AG08395 (cell line): ENCODE measurements at regions not wholly inside any gene's neighbourhood (a gene's known extent, or its start where the extent isn't known, plus 50 kb on each side); places are given as distances from the start of the nearest gene placed in this dataset.
"Not testable (repeated sequence)": the region's sequence is repeated elsewhere in the genome, so short reads cannot be mapped to it uniquely, and the experiment has no call there.

ENCODE experiments used
- DNase-seq: peaks from one replicate; pipeline ENCODE4 v3.0.0; 2012; ENCODE audit warnings: mixed read lengths, low spot score

DNA sequence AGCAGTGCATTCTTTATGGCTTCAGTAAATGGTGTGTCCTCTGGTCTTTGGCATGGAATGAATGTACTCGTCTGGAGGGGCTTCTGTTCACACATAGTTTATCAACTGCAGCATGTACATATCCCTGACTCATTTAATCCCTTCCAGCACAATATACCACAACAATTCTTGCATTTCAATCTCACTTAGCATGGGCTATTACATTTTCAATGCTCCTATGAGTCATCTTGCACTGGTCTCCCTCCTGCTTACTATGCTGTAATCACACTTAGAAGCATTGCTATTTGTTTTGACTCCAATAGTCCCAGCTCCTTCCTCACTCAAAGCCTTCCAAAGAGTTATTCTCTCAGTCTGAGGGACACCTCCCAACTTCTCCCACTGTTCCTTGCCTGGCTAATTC is 180.9 kb upstream of the NUDT10 start:
- no peak for DNase-seq

DNA sequence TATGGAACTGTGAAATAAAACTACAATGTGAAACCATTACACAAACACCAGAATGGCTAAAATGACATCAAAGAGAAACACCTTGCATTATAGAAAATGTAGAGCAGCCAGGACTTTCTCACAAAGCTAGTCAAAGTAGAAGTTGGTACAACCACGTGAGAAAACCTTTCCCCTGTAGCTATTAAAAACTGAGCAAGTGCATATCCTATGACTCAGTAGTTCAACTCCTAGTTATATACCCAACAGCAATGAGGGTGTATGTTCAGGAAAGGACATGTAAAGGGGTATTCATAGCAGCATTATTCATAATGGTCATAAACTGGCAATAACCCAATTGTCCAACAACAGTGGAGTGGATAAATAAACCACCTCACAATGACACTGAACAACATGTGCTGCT is 177.5 kb upstream of the NUDT10 start:
- DNase-seq: no peak

DNA sequence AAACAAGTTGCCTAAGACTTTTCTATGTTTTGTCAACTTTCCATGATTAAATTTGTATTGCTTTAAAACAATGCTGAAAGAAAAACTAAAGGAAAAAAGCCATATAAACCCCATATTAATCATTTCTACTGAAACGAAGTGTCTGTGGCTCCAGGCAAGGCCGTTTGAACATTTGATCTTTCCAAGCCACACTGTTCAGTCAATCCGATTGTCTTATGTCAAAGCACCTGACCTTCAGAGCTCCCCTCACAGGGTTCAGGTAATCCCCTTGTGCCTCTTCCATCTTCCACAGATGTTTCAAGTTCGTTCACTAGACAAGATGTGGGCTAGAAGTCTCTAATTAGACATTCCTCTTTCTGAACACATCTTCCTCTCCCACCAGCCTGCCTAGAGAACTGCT is 177.1 kb upstream of the NUDT10 start:
- DNase-seq: no peak

DNA sequence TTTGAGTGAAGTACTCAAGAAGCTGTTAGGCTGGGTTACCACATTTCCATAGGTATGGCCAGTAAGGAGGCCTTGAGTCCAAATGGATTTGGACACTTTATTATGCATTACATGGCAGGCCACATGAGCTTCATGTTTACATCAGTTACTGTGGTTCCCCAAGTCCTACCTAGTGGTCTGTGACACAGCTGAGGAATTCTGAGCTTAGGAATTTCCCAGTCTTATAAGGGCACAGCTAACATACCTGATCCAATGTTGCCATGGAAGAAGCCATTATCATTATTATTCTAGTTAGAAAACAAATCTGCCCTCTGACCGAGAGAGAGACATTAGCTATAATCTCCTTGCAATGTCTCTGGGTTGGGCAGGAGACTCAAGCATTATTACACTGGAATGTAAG is 174.4 kb upstream of the NUDT10 start:
- DNase-seq: no peak

DNA sequence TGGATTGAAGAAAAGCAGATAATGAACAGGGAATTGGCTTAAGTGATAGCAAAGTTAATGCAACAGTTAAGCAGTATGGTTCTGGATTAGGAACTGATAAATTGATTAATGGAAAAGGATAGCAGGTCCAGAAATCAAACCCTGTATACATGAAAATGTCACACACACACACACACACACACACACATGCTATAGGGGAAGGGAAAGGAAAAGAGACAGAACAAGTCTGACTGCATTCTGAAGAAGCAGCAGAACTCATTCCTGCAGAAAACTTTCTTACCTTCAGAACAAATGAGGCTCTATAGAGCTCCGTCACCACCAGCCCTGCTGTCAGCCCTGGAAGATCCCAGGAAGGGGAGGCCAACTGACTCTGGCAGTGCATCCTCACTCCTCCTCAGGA is 173.2 kb upstream of the NUDT10 start:
- not testable (repeated sequence) for DNase-seq

DNA sequence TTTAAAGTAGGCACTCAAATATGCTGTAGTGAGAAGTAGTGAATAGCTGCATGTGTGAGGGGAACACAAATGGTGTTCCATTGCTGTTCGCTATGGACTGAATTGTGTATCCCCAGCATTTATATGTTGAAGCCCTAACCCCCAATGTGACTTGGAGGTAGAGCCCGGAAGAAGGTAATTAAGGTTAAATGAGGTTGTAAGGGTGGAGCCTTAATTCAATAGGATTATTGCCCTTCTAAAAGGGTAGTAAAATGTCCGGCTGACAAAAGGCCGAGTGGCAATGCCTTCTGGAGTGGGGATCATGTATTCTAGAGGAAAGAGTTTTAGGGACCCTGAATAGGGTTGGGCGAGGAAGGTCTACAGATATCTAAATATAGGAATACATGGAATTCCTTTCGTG is 168.9 kb upstream of the NUDT10 start:
- no peak for DNase-seq

DNA sequence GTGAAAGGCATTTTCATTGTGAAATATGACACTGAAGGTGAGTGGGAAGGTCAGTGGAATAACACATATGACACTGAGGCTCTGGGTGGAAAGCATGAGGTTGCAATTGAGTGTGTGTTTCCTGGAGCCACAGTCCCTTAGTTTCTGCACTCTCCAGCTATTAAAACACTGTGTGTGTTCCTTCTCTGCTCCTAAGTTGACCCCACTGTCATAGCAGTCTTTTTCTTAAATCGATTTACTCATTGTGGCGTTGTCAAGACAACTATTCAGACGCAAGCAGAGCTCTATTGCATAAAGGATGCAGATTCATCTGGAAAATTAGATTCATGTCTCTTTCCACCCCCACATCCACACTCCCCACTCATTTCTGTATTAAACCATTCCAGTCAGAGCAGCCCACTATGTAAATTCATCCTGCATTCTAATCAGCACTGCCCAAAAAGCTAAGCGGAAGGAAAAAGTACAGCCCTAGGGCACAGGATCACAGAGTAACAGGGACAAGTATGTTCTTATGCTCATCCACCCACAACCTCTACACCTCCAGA is 154.2 kb upstream of the NUDT10 start:
- DNase-seq: not testable (repeated sequence)

DNA sequence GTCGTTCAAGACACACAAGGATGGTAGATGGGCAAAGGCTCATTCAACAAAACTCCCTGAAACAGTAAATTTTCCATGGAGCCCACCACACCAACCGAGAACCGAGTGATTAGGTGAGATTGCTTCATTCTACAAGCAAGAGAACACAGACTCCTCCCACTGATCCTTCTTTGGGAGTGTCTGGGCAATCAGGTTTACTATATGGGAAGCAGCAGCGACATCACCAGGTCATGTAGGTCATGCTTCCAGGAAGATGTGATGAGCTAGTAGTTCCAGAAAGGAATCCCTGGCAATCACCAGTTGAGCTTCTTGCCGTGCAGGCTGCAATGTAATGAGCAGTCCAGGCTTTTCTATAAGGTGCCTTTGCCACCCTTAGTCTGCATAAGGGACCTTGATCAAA is 152.8 kb upstream of the NUDT10 start:
- not testable (repeated sequence) for DNase-seq

DNA sequence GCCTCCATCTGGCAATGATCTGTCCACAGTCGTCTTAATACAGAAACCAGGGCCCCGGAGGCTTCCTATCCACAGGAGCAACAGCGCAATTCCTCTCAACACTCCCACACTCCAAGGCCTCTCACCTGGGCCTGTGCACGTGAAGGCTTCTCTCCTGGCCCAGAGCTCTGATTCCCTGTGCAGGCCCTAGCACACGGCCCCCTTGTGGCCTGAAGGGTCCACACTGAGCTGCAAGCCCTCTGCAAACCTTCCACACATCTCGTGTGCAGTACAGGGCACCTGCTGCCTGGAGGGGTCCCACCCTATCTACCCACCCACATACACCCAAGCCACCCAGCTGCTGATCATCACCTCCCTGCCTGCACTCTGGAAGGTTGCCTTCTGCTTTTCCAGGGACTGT is 150.1 kb upstream of the NUDT10 start:
- no peak for DNase-seq

DNA sequence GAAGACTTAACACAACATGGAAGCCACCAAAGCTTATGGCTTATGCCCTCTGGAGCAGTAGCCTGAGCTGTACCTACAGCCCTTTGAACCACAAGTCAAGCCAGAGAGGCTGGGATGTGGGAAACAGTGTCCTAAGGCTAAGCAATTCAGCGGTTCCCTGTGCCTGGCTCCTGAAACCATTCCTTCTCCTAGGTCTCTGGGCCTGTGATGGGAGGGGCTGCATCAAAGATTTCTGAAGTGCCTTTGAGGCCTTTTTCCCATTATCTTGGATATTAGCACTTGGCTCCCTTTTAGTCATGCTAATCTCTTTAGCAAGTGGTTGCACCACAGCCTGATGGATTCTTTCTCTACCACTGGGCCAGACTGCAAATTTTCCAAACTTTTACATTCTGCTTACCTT is 140.5 kb upstream of the NUDT10 start:
- no peak for DNase-seq

DNA sequence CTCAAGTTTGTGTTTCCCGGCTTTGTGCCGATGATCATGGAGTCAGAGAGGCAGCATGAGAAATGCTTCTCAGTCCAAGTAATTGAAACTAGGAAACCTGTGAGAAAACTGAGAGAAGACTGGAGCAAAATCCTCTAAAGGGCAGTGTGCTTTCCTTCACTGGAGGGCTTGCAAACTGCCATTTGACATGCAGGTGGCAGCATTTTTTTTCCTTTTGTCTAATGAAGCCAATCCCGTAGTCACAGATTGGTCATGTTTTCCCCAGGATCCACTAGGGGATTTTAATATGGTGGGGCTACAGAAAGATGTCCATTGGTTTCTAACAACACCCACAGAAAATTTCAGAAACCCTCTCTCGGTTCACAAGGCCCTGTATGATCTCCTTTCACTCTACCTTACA is 117.4 kb upstream of the NUDT10 start:
- DNase-seq: no peak

DNA sequence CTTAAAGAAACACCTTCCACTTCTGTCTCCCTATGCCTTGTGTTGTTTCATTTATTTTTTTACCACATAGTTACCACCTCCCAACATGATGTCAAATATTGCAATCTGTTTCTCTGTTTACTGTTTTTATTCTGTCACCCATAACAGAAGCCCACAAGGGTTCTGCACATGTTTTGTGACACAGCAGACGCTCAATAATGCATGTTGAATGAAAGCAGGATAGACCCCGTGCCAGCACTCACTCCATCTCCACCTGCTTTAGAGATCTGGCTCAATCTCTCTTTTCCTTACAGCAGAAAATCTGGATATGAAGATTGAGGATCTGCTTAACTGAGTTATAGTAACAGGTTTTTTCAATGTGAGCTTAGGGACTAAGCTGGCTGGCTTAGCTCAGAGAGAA is 116.8 kb upstream of the NUDT10 start:
- DNase-seq: no peak

DNA sequence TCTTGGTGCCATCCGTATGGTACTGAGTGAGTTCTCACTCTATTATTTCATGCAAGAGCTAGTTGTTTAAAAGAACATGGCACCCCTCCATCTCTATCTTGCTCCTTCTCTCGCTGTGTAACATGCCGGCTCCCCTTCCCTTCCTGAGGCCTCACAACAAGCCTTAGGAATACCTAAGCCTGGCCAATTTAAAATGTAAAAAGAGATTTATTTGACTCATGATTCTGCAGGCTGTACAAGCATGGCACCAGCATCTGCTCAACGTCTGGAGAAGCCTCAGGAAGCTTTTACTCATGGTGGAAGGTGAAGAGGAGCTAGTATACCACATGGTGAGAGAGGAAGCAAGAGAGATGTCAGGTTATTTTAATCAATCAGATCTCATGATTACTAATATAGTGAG is 90.4 kb upstream of the NUDT10 start:
- no peak for DNase-seq

DNA sequence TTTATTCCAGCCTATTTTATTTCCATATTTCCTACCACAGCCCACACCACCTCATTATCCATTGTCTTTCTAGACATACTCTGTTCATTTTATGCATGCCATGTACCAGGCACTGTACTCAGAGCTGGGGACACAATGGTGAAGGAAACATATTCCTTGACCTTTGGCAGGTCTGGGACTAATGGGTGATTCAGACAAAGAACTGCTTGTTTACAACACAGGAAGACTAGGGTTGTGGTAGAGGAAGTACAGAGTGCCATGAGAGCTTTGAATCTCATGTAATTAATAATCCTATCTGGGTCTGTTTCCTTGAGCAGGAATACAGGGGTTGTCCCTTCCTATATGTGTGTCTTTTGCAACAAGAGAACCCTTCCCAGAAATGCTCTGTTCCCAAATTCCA is 75.1 kb upstream of the NUDT10 start:
- DNase-seq: no peak

DNA sequence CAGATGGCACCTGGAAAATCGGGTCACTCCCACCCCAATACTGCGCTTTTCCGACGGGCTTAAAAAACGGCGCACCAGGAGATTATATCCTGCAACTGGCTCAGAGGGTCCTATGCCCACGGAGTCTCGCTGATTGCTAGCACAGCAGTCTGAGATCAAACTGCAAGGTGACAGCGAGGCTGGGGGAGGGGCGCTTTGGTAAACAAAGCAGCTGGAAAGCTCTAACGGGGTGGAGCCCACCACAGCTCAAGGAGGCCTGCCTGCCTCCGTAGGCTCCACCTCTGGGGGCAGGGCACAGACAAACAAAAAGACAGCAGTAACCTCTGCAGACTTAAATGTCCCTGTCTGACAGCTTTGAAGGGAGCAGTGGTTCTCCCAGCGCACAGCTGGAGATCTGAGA is 70.4 kb upstream of the NUDT10 start:
- DNase-seq: not testable (repeated sequence)

DNA sequence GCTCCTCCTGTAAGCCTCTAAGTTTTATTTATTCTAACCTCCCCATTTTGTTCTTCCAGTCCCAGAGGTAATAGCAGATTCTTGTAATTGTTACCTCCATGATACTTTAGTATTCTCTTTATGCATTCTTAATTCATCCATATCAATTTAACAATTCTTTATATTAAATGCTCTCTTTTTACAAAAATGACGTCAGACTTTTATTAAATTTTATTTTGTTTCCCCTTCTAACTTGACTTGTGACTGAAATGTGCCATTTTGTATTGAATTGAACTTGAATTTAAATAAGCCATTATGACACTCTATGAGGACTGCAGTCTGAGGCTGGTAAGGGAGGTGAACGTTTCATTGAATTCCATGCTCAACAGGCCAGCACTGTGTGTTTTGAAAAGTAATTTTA is 60.0 kb upstream of the NUDT10 start:
- DNase-seq: no peak

DNA sequence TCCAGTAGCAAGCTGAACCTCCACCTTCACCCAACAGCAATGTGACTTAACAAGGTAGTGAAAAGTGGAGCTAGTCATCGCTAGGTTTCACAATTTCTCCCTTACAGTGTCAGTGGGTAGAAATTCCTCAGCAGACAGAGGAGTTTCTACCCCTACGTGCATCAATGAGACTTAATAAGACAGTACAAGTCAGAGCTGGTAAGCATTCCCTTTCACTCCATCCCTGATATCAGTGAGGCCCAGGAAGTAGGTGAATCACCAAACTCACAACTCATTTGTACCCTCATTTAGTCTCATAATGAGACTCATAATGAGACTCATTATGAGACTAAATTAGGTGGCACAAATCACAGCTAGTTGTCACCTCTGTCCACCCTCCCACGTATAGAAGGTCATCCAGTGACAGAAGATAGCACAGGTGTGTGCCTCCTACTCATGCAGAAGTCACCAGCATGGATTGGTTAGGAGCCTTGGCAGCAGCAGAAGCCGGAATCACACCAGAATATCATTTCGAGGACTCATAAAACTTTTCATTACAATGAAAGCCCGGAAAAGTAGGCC is 50.8 kb upstream of the NUDT10 start:
- no peak for DNase-seq
